HepG2 (cell line): ENCODE measurements at regions not wholly inside any gene's neighbourhood (a gene's known extent, or its start where the extent isn't known, plus 50 kb on each side); places are given as distances from the start of the nearest gene placed in this dataset.
A peak's percentile ranks its signal among the peaks of the same experiment; 100 is the strongest.

ENCODE experiments used
- ATAC-seq: fragments of 200-7000 bp; cut with Tn5 transposase; 3 replicates; pipeline ENCODE4 v1.9.1; 2020; ENCODE audit warnings: mild to moderate bottlenecking, moderate library complexity
- BruUV-seq: library from RNA; stranded (reverse); fragments of 400-500 nt; replicated peaks from 2 replicates; lab custom pipeline; 2021; lab: Mats Ljungman, UMichigan
- CTCF ChIA-PET: fragments of 300-600 bp; formaldehyde crosslinking; extraction: SDS; loops from one replicate; lab custom pipeline; 2021; ENCODE audit warnings: low total read pairs, inconsistent platforms, low intra/inter-chr PET ratio; lab: Yijun Ruan, JAX
- POLR2A ChIA-PET: fragments of 350-600 bp; sonication (Branson Sonifier 250); formaldehyde crosslinking; loops from one replicate; lab custom pipeline; 2020; ENCODE audit warnings: antibody characterized with exemption, inconsistent platforms; lab: Yijun Ruan, JAX
- DNase-seq: peaks from one replicate; pipeline ENCODE4 v3.0.0-alpha.2; 2015; ENCODE audit warnings: low spot score
- FAIRE-seq: peaks from 3 replicates; lab custom pipeline; 2011; peaks lifted over from hg19 to GRCh38; lab: Jason Lieb, UNC
- H2AFZ ChIP-seq: one replicate; pipeline ENCODE4 v1.6.1; 2011; ENCODE audit warnings: low read length, inconsistent platforms
- H3K27ac ChIP-seq: fragments of 300-600 bp; 3 replicates; pipeline ENCODE4 v1.8.0; 2011; ENCODE audit warnings: mixed run types, mild to moderate bottlenecking, mixed read lengths, low read length, inconsistent platforms; ENCODE audit not compliant: insufficient read depth; ENCODE audit errors: extremely low read length
- H3K27me3 ChIP-seq, 2 experiments: fragments of 200-600 bp in 1 of 2; 2 replicates in 1 of 2; 3 replicates in 1 of 2; pipeline versions ENCODE4 v1.6.0 to v1.8.0; 2011; ENCODE audit warnings: low read length in 2 of 2, mild to moderate bottlenecking in 2 of 2, moderate library complexity in 2 of 2, inconsistent platforms in 1 of 2; ENCODE audit not compliant: insufficient read depth in 2 of 2, control insufficient read depth in 1 of 2
- H3K36me3 ChIP-seq, 2 experiments: fragments of 200-600 bp in 1 of 2; replicated peaks in 1 of 2; 2 replicates in 1 of 2; 3 replicates in 1 of 2; pipeline versions ENCODE4 v1.5.1 to v1.8.0; 2011; ENCODE audit warnings: low read length in 2 of 2, inconsistent platforms in 1 of 2; ENCODE audit not compliant: insufficient read depth in 2 of 2, control insufficient read depth in 1 of 2
- H3K4me1 ChIP-seq: 2 replicates; pipeline ENCODE4 v1.5.1; 2012; ENCODE audit warnings: low read length, inconsistent platforms; ENCODE audit not compliant: insufficient read depth
- H3K4me2 ChIP-seq: 2 replicates; pipeline ENCODE4 v1.6.0; 2011; ENCODE audit warnings: low read depth, low read length, inconsistent platforms
- H3K4me3 ChIP-seq, 3 experiments: fragments of 200-600 bp in 1 of 3; sonication (generic), shearing (Covaris generic) in 1 of 3; replicated peaks in 1 of 3; 2 replicates each; pipeline ENCODE4 v1.5.1; 2011 to 2016; ENCODE audit warnings: low read length in 3 of 3, inconsistent platforms in 2 of 3, low read depth in 2 of 3, mild to moderate bottlenecking in 2 of 3, control low read depth in 1 of 3, mixed read lengths in 1 of 3; ENCODE audit not compliant: insufficient read depth in 1 of 3
- H3K79me2 ChIP-seq: one replicate; pipeline ENCODE4 v1.6.1; 2011; ENCODE audit warnings: low read length, inconsistent platforms; ENCODE audit not compliant: insufficient read depth
- H3K9ac ChIP-seq: 2 replicates; pipeline ENCODE4 v1.6.0; 2011; ENCODE audit warnings: mild to moderate bottlenecking, low read depth, low read length, inconsistent platforms; ENCODE audit not compliant: insufficient read depth
- H3K9me3 ChIP-seq: 2 replicates; pipeline ENCODE4 v1.5.1; 2012; ENCODE audit warnings: mild to moderate bottlenecking, low read length
- H4K20me1 ChIP-seq: 2 replicates; pipeline ENCODE4 v1.6.0; 2011; ENCODE audit warnings: inconsistent platforms, mild to moderate bottlenecking, low read length, moderate library complexity; ENCODE audit not compliant: insufficient read depth
- MBD4 ChIP-seq: IDR thresholded peaks from 2 replicates; pipeline ENCODE4 v1.6.1; 2012; ENCODE audit warnings: low read length, inconsistent platforms, borderline replicate concordance
- MZF1 ChIP-seq: sonication (generic); formaldehyde crosslinking; IDR thresholded peaks from 2 replicates; pipeline ENCODE4 v1.8.1; 2023; ENCODE audit warnings: mild to moderate bottlenecking, missing genetic modification reagents, borderline replicate concordance
- SATB2 ChIP-seq: sonication (generic); formaldehyde crosslinking; IDR thresholded peaks from 2 replicates; pipeline ENCODE4 v1.5.0; 2020; ENCODE audit warnings: missing genetic modification reagents
- STAG1 ChIP-seq: sonication (generic); formaldehyde crosslinking; IDR thresholded peaks from 2 replicates; pipeline ENCODE4 v1.4.0; 2020; ENCODE audit warnings: missing genetic modification reagents
- ZC3H13 ChIP-seq: sonication (generic); formaldehyde crosslinking; IDR thresholded peaks from 2 replicates; pipeline ENCODE4 v1.8.1; 2023; ENCODE audit warnings: mild to moderate bottlenecking, missing genetic modification reagents, moderate library complexity
- ZNF496 ChIP-seq: sonication (generic); formaldehyde crosslinking; IDR thresholded peaks from 2 replicates; pipeline ENCODE4 v1.8.1; 2023; ENCODE audit warnings: mild to moderate bottlenecking, moderate library complexity, missing genetic modification reagents; ENCODE audit not compliant: insufficient replicate concordance
- ZNF747 ChIP-seq: sonication (generic); formaldehyde crosslinking; IDR thresholded peaks from 2 replicates; pipeline ENCODE4 v1.8.1; 2023; ENCODE audit warnings: missing genetic modification reagents, mild to moderate bottlenecking, borderline replicate concordance
- WGBS: methylation state at CpG from one replicate; pipeline ENCODE4 v1.1.6; 2017; ENCODE audit warnings: low lambda C conversion rate; 5-methylcytosine and 5-hydroxymethylcytosine counted together
- in situ Hi-C: cut with HindIII; loops from 2 replicates; pipeline ENCODE4 v1.10.0; 2017; ENCODE audit warnings: low pct_unique_long_range_greater_than_20kb; ENCODE audit not compliant: extremely low pct_ligation_motif_present
- intact Hi-C: fragments of 100-400 bp; cut with micrococcal nuclease; formaldehyde crosslinking; loops from one replicate; pipeline ENCODE4 v1.10.0; 2022; ENCODE audit not compliant: unreplicated experiment
- TF ChIP-seq, protein P1 (sequence below): sonication (generic); formaldehyde crosslinking; IDR thresholded peaks from 2 replicates; pipeline ENCODE4 v1.5.0; 2020; ENCODE audit warnings: missing genetic modification reagents
- TF ChIP-seq, protein P2 (sequence below), 2 experiments: fragments of 450-650 bp in 1 of 2; sonication (generic) in 1 of 2; formaldehyde crosslinking in 1 of 2; IDR thresholded peaks; 2 replicates each; pipeline versions ENCODE4 v1.6.1 to v1.8.0; 2016 to 2022; ENCODE audit warnings: antibody characterized with exemption in 1 of 2, mild to moderate bottlenecking in 1 of 2, missing genetic modification reagents in 1 of 2

DNA sequence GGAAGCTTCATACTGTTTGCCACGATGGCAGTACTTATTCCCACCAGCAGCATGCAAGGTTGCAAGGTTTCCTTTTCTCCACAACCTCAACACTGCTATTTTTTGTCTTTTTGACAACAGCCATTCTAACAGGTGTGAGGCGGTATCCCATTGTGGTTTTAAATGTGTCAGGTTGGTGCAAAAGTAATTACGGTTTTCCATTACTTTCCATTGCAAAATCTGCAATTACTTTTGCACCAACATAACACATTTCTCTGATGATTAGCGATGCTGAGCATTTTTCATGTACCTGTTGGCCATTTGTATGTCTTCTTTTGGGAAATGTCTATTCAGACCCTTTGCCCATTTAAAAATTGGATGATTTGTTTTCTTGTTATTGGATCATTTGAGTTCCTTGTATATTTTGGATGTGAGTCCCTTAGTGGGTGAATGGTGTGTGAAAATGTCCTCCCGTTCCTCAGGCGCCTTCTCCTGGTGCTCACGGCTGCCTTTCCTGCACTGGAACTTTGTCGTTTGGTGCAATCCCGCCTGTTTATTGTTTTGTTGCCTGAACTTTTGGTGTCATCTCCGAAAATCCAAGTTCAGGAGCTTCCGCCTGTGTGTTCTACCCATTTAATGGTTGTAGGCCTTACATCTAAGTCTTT lies 213.6 kb downstream of the KIF26A start:
- intact Hi-C loops (no loop called here), in situ Hi-C loops (no loop called here)
- 32% methylated on average over 11 of the region's 11 CpGs for WGBS
- Histone ChIP-seq H3K4me3 (no peak overlapping the region), H3K4me1 (no peaks in the 10 kb centered on the region), H3K9me3 (no peaks in the 10 kb centered on the region), H3K9ac (no peak overlapping the region), H3K27ac (no peak overlapping the region), H4K20me1 (no peaks in the 10 kb centered on the region), H3K79me2 (no peaks in the 10 kb centered on the region), H3K36me3 (no peaks in the 10 kb centered on the region), H2AFZ (no peak overlapping the region), H3K4me2 (no peak overlapping the region), H3K27me3 (peaks cover 0 to 28% of the 10 kb centered on the region in 2 experiments; a peak in 3 of 5 replicates)
- FAIRE-seq (no peak), ATAC-seq (no peak), DNase-seq (no peak)
- TF ChIP-seq ZNF496 (CRISPR knock-in tag) (no peak), MBD4 (no peak), SATB2 (CRISPR knock-in tag) (no peak), ZC3H13 (CRISPR knock-in tag) (no peak), ZNF747 (no peak), MZF1 (no peak), STAG1 (no peak)
- TF ChIP-seq, protein P1, sequence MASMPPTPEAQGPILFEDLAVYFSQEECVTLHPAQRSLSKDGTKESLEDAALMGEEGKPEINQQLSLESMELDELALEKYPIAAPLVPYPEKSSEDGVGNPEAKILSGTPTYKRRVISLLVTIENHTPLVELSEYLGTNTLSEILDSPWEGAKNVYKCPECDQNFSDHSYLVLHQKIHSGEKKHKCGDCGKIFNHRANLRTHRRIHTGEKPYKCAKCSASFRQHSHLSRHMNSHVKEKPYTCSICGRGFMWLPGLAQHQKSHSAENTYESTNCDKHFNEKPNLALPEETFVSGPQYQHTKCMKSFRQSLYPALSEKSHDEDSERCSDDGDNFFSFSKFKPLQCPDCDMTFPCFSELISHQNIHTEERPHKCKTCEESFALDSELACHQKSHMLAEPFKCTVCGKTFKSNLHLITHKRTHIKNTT: no peak
- TF ChIP-seq, protein P2, sequence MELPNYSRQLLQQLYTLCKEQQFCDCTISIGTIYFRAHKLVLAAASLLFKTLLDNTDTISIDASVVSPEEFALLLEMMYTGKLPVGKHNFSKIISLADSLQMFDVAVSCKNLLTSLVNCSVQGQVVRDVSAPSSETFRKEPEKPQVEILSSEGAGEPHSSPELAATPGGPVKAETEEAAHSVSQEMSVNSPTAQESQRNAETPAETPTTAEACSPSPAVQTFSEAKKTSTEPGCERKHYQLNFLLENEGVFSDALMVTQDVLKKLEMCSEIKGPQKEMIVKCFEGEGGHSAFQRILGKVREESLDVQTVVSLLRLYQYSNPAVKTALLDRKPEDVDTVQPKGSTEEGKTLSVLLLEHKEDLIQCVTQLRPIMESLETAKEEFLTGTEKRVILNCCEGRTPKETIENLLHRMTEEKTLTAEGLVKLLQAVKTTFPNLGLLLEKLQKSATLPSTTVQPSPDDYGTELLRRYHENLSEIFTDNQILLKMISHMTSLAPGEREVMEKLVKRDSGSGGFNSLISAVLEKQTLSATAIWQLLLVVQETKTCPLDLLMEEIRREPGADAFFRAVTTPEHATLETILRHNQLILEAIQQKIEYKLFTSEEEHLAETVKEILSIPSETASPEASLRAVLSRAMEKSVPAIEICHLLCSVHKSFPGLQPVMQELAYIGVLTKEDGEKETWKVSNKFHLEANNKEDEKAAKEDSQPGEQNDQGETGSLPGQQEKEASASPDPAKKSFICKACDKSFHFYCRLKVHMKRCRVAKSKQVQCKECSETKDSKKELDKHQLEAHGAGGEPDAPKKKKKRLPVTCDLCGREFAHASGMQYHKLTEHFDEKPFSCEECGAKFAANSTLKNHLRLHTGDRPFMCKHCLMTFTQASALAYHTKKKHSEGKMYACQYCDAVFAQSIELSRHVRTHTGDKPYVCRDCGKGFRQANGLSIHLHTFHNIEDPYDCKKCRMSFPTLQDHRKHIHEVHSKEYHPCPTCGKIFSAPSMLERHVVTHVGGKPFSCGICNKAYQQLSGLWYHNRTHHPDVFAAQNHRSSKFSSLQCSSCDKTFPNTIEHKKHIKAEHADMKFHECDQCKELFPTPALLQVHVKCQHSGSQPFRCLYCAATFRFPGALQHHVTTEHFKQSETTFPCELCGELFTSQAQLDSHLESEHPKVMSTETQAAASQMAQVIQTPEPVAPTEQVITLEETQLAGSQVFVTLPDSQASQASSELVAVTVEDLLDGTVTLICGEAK (IDR thresholded peaks at IDR 0.05): peak; percentile 85
- TF ChIP-seq, protein P2 (CRISPR knock-in tag; IDR thresholded peaks at IDR 0.05): no peak
- no TSS peak for BruUV-seq
- CTCF ChIA-PET: no interaction called here
- POLR2A ChIA-PET: no interaction called here
